GM23338 (cell line): ENCODE measurements at regions not wholly inside any gene's neighbourhood (a gene's known extent, or its start where the extent isn't known, plus 50 kb on each side); places are given as distances from the start of the nearest gene placed in this dataset.

Experiments used
- ATAC-seq: fragments of 200-7000 bp; cut with Tn5 transposase; 3 replicates; pipeline ENCODE4 v1.9.1; 2020
- DNase-seq: peaks from one replicate; pipeline ENCODE4 v3.0.0-alpha.2; 2015; ENCODE audit warnings: low spot score
- H2AFZ ChIP-seq: fragments of 200-600 bp; sonication (generic); 2 replicates; pipeline ENCODE4 v1.8.0; 2016; ENCODE audit warnings: antibody characterized with exemption, mild to moderate bottlenecking, moderate library complexity
- H3F3A ChIP-seq: fragments of 200-600 bp; sonication (generic); replicated peaks from 2 replicates; pipeline ENCODE4 v1.8.0; 2017; ENCODE audit warnings: antibody characterized with exemption, mixed run types, low read depth
- H3K27ac ChIP-seq: fragments of 200-600 bp; sonication (generic); 2 replicates; pipeline ENCODE4 v1.6.1; 2016; ENCODE audit warnings: low read depth
- H3K27me3 ChIP-seq: fragments of 200-600 bp; sonication (generic); 2 replicates; pipeline ENCODE4 v1.8.0; 2016; ENCODE audit warnings: mild to moderate bottlenecking, mixed run types, moderate library complexity; ENCODE audit not compliant: insufficient read depth
- H3K36me3 ChIP-seq: fragments of 200-600 bp; sonication (generic); 2 replicates; pipeline ENCODE4 v1.8.0; 2016; ENCODE audit warnings: mild to moderate bottlenecking; ENCODE audit not compliant: insufficient read depth
- H3K4me1 ChIP-seq: fragments of 200-600 bp; sonication (generic); 2 replicates; pipeline ENCODE4 v1.8.0; 2016; ENCODE audit warnings: mild to moderate bottlenecking, moderate library complexity; ENCODE audit not compliant: insufficient read depth
- H3K4me2 ChIP-seq: fragments of 200-600 bp; sonication (generic); 2 replicates; pipeline ENCODE4 v1.7.1; 2017; ENCODE audit warnings: mixed run types
- H3K4me3 ChIP-seq: fragments of 200-600 bp; sonication (generic); 2 replicates; pipeline ENCODE4 v1.6.1; 2016; ENCODE audit warnings: mixed run types
- H3K79me2 ChIP-seq: fragments of 200-600 bp; sonication (generic); replicated peaks from 2 replicates; pipeline ENCODE4 v1.8.0; 2017; ENCODE audit warnings: mild to moderate bottlenecking; ENCODE audit not compliant: insufficient read depth
- H3K9me2 ChIP-seq: fragments of 200-600 bp; sonication (generic); 2 replicates; pipeline ENCODE4 v1.8.0; 2017; ENCODE audit not compliant: insufficient read depth
- H4K20me1 ChIP-seq: fragments of 200-600 bp; sonication (generic); replicated peaks from 2 replicates; pipeline ENCODE4 v1.8.0; 2017; ENCODE audit warnings: mild to moderate bottlenecking; ENCODE audit not compliant: insufficient read depth
- H3K27ac Mint-ChIP-seq: 2 replicates; pipeline ENCODE4 v1.8.0; 2020; ENCODE audit warnings: inconsistent platforms, mild to moderate bottlenecking, moderate library complexity, mixed read lengths
- H3K27me3 Mint-ChIP-seq: 3 replicates; pipeline ENCODE4 v1.8.0; 2022; ENCODE audit warnings: low read depth, mild to moderate bottlenecking, moderate library complexity, mixed read lengths, inconsistent platforms; ENCODE audit not compliant: insufficient read depth, poor library complexity
- H3K36me3 Mint-ChIP-seq: 3 replicates; pipeline ENCODE4 v1.8.0; 2021; ENCODE audit warnings: low read depth, mild to moderate bottlenecking, inconsistent platforms, moderate library complexity, mixed read lengths
- H3K4me1 Mint-ChIP-seq: 3 replicates; pipeline ENCODE4 v1.8.0; 2020; ENCODE audit warnings: mild to moderate bottlenecking, inconsistent platforms, mixed read lengths
- H3K4me3 Mint-ChIP-seq: 3 replicates; pipeline ENCODE4 v1.8.0; 2021; ENCODE audit warnings: moderate library complexity, mild to moderate bottlenecking, inconsistent platforms, mixed read lengths
- H3K9me3 Mint-ChIP-seq: 3 replicates; pipeline ENCODE4 v1.8.0; 2020; ENCODE audit warnings: moderate library complexity, mild to moderate bottlenecking, inconsistent platforms, mixed read lengths
- EZH2 ChIP-seq: fragments of 200-600 bp; sonication (generic); IDR thresholded peaks from one replicate; pipeline ENCODE4 v1.8.0; 2017; ENCODE audit warnings: antibody characterized with exemption, mild to moderate bottlenecking, low read depth; ENCODE audit not compliant: unreplicated experiment
- EZH2phosphoT487 ChIP-seq: fragments of 200-600 bp; sonication (generic); IDR thresholded peaks from one replicate; pipeline ENCODE4 v1.8.1; 2018; ENCODE audit warnings: antibody characterized with exemption; ENCODE audit not compliant: unreplicated experiment
- JUNB ChIP-seq: IDR thresholded peaks from one replicate; pipeline ENCODE4 v1.6.1; 2016; ENCODE audit warnings: antibody characterized with exemption; ENCODE audit not compliant: unreplicated experiment
- NANOG ChIP-seq: IDR thresholded peaks from 2 replicates; pipeline ENCODE4 v1.6.1; 2016; ENCODE audit warnings: antibody characterized with exemption, borderline replicate concordance
- POLR2AphosphoS5 ChIP-seq: IDR thresholded peaks from 2 replicates; pipeline ENCODE4 v1.6.1; 2016; ENCODE audit warnings: antibody characterized with exemption, low read depth
- STAT1 ChIP-seq: IDR thresholded peaks from one replicate; pipeline ENCODE4 v1.6.1; 2016; ENCODE audit warnings: antibody characterized with exemption; ENCODE audit not compliant: unreplicated experiment
- ZNF114 ChIP-seq: fragments of 250-450 bp; sonication (Bioruptor Pico); IDR thresholded peaks from 2 replicates; pipeline ENCODE4 v1.5.0; 2020; ENCODE audit warnings: mild to moderate bottlenecking, moderate library complexity
- ZNF331 ChIP-seq: fragments of 250-450 bp; sonication (Bioruptor Pico); IDR thresholded peaks from 2 replicates; pipeline ENCODE4 v1.5.0; 2020; ENCODE audit warnings: low read depth, mild to moderate bottlenecking, moderate library complexity
- TF ChIP-seq, protein P1 (sequence below), 2 experiments: fragments of 200-600 bp in 1 of 2; sonication (generic) in 1 of 2; conservative IDR thresholded peaks; 2 replicates each; pipeline versions ENCODE4 v1.5.1 to v1.6.1; 2016 to 2017; ENCODE audit warnings: antibody characterized with exemption in 2 of 2, low read depth in 2 of 2, mild to moderate bottlenecking in 2 of 2, moderate library complexity in 1 of 2
- TF ChIP-seq, protein P2 (sequence below): IDR thresholded peaks from 2 replicates; pipeline ENCODE4 v1.6.1; 2016; ENCODE audit warnings: antibody characterized with exemption
- TF ChIP-seq, protein P3 (sequence below): fragments of 250-450 bp; sonication (Bioruptor Pico); IDR thresholded peaks from 2 replicates; pipeline ENCODE4 v1.5.0; 2020; ENCODE audit warnings: mild to moderate bottlenecking, moderate library complexity

DNA sequence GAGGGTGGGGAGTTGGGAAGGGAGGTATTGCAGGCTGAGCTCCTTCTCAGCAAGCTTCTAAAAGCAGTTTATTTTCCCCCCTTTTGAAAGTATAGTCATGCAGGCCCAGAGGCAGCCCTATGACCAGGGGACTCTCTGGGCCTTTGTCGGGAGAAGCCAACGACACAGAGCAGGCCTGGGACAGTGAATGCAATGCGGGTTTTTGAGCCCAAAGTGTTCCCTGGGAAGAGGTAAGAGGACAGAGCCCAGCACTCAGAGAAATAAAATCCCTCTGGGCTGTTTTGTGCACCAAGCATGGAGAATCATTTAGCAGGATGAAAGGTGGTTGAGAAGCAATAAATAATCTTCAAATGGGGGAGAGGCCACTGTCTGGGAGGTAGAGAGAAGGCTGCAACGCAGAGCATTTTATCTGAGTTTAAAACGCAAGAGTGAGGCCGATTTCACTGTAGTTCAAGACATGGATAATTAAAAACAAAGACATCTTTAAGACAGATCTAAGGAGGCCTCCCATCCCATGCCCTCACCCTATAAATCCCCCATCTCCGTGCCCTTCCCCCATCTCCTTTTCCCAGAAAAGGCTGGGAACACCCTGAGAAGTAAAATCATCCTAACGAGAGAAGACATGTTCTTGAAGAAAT, 237.5 kb downstream of the CDC5L start (continued):
- TF ChIP-seq, protein P1, sequence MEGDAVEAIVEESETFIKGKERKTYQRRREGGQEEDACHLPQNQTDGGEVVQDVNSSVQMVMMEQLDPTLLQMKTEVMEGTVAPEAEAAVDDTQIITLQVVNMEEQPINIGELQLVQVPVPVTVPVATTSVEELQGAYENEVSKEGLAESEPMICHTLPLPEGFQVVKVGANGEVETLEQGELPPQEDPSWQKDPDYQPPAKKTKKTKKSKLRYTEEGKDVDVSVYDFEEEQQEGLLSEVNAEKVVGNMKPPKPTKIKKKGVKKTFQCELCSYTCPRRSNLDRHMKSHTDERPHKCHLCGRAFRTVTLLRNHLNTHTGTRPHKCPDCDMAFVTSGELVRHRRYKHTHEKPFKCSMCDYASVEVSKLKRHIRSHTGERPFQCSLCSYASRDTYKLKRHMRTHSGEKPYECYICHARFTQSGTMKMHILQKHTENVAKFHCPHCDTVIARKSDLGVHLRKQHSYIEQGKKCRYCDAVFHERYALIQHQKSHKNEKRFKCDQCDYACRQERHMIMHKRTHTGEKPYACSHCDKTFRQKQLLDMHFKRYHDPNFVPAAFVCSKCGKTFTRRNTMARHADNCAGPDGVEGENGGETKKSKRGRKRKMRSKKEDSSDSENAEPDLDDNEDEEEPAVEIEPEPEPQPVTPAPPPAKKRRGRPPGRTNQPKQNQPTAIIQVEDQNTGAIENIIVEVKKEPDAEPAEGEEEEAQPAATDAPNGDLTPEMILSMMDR (conservative IDR thresholded peaks at IDR 0.05; ENCODE audit: low read depth in 2 of 2): no peak
- no peak for TF ChIP-seq EZH2phosphoT487

DNA sequence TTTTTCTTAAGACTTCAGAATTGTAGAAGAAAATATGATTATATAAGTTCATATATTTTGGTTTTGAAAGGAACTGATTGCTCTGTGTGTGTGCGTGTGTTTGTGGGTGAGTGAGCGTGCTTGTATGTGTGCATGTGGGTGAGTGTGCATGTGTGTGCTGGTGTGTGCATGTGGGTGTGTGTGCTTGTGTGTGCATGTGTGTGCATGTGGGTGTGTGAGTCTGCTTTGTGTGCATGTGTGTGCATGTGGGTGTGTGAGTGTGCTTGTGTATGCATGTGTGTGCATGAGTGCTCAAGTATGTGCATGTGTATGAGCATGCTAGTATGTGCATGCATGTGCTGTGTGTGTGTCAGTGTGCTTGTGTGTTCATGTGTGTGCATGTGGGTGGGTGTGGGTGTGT, 238.5 kb downstream of the CDC5L start:
- no peak overlapping the region for H3K27ac ChIP-seq
- no peaks in the 10 kb centered on the region for H4K20me1 ChIP-seq
- no peak overlapping the region for H3K4me3 Mint-ChIP-seq
- no peaks in the 10 kb centered on the region for H3K9me3 Mint-ChIP-seq
- ATAC-seq: no peak
- no peaks in the 10 kb centered on the region for H3K36me3 ChIP-seq
- no peak overlapping the region; the same call in 1 of the 2 replicates for H3K4me2 ChIP-seq
- DNase-seq: no peak
- peaks cover 8% of the 10 kb centered on the region; the same call in 1 of the 2 replicates for H3K9me2 ChIP-seq
- H3F3A ChIP-seq: 0 out of 2 replicates have a peak, but pooled peaks cover 2% of the 10 kb centered on the region
- H3K36me3 Mint-ChIP-seq: no peaks in the 10 kb centered on the region; the same call in 2 of the 3 replicates
- H2AFZ ChIP-seq: no peak overlapping the region
- no peak overlapping the region for H3K4me3 ChIP-seq
- H3K27me3 Mint-ChIP-seq: peaks cover 9% of the 10 kb centered on the region
- H3K27me3 ChIP-seq: no peaks in the 10 kb centered on the region
- H3K4me1 Mint-ChIP-seq: peaks cover 68% of the 10 kb centered on the region
- no peak overlapping the region for H3K27ac Mint-ChIP-seq
- TF ChIP-seq JUNB (no peak), POLR2AphosphoS5 (no peak), ZNF114 (CRISPR knock-in tag) (no peak), STAT1 (no peak)
- H3K79me2 ChIP-seq: no peaks in the 10 kb centered on the region
- H3K4me1 ChIP-seq: peaks cover 50% of the 10 kb centered on the region

DNA sequence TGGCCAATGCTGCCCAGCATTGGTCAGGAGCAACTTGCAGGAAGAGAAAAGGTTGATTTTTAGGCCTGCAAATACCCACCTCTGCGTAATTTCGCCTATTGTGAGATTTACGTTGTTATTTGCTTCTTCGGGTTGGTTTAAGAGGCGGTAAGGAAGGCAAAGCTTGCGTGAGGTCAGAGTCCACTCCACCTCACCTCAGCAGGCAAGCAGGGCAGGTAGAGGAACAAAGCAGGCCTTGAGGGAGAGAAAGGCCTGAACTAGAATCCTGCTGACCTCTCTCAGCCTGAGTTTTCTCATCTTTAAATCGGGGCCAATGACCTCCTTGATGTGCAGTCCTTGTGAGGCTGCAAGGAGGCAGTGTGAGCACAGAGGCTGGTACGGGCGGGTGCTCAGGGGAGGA, 239.1 kb downstream of the CDC5L start:
- peaks cover 63% of the 10 kb centered on the region for H3K4me1 Mint-ChIP-seq
- H3K36me3 Mint-ChIP-seq: no peaks in the 10 kb centered on the region; the same call in 2 of the 3 replicates
- Histone ChIP-seq H2AFZ (peak overlapping the region; percentile 90; the same call in 1 of the 2 replicates), H3K4me3 (no peak overlapping the region), H3K4me2 (no peak overlapping the region; the same call in 1 of the 2 replicates), H4K20me1 (no peaks in the 10 kb centered on the region), H3K36me3 (no peaks in the 10 kb centered on the region), H3K9me2 (0 out of 2 replicates have a peak, but pooled peaks cover 4% of the 10 kb centered on the region), H3K27ac (no peak overlapping the region), H3K27me3 (no peaks in the 10 kb centered on the region), H3K79me2 (no peaks in the 10 kb centered on the region), H3F3A (0 out of 2 replicates have a peak, but pooled peaks cover 2% of the 10 kb centered on the region), H3K4me1 (peaks cover 43% of the 10 kb centered on the region)
- H3K9me3 Mint-ChIP-seq: no peaks in the 10 kb centered on the region
- H3K27me3 Mint-ChIP-seq: peaks cover 9% of the 10 kb centered on the region
- no peak overlapping the region for H3K27ac Mint-ChIP-seq
- H3K4me3 Mint-ChIP-seq: no peak overlapping the region; the same call in 2 of the 3 replicates
- no peak for DNase-seq
- no peak for ATAC-seq
- no peak for TF ChIP-seq ZNF114 (CRISPR knock-in tag)
- TF ChIP-seq, protein P2, sequence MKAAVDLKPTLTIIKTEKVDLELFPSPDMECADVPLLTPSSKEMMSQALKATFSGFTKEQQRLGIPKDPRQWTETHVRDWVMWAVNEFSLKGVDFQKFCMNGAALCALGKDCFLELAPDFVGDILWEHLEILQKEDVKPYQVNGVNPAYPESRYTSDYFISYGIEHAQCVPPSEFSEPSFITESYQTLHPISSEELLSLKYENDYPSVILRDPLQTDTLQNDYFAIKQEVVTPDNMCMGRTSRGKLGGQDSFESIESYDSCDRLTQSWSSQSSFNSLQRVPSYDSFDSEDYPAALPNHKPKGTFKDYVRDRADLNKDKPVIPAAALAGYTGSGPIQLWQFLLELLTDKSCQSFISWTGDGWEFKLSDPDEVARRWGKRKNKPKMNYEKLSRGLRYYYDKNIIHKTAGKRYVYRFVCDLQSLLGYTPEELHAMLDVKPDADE: no peak
- no peak for TF ChIP-seq EZH2
- no peak for TF ChIP-seq JUNB
- TF ChIP-seq, protein P3, sequence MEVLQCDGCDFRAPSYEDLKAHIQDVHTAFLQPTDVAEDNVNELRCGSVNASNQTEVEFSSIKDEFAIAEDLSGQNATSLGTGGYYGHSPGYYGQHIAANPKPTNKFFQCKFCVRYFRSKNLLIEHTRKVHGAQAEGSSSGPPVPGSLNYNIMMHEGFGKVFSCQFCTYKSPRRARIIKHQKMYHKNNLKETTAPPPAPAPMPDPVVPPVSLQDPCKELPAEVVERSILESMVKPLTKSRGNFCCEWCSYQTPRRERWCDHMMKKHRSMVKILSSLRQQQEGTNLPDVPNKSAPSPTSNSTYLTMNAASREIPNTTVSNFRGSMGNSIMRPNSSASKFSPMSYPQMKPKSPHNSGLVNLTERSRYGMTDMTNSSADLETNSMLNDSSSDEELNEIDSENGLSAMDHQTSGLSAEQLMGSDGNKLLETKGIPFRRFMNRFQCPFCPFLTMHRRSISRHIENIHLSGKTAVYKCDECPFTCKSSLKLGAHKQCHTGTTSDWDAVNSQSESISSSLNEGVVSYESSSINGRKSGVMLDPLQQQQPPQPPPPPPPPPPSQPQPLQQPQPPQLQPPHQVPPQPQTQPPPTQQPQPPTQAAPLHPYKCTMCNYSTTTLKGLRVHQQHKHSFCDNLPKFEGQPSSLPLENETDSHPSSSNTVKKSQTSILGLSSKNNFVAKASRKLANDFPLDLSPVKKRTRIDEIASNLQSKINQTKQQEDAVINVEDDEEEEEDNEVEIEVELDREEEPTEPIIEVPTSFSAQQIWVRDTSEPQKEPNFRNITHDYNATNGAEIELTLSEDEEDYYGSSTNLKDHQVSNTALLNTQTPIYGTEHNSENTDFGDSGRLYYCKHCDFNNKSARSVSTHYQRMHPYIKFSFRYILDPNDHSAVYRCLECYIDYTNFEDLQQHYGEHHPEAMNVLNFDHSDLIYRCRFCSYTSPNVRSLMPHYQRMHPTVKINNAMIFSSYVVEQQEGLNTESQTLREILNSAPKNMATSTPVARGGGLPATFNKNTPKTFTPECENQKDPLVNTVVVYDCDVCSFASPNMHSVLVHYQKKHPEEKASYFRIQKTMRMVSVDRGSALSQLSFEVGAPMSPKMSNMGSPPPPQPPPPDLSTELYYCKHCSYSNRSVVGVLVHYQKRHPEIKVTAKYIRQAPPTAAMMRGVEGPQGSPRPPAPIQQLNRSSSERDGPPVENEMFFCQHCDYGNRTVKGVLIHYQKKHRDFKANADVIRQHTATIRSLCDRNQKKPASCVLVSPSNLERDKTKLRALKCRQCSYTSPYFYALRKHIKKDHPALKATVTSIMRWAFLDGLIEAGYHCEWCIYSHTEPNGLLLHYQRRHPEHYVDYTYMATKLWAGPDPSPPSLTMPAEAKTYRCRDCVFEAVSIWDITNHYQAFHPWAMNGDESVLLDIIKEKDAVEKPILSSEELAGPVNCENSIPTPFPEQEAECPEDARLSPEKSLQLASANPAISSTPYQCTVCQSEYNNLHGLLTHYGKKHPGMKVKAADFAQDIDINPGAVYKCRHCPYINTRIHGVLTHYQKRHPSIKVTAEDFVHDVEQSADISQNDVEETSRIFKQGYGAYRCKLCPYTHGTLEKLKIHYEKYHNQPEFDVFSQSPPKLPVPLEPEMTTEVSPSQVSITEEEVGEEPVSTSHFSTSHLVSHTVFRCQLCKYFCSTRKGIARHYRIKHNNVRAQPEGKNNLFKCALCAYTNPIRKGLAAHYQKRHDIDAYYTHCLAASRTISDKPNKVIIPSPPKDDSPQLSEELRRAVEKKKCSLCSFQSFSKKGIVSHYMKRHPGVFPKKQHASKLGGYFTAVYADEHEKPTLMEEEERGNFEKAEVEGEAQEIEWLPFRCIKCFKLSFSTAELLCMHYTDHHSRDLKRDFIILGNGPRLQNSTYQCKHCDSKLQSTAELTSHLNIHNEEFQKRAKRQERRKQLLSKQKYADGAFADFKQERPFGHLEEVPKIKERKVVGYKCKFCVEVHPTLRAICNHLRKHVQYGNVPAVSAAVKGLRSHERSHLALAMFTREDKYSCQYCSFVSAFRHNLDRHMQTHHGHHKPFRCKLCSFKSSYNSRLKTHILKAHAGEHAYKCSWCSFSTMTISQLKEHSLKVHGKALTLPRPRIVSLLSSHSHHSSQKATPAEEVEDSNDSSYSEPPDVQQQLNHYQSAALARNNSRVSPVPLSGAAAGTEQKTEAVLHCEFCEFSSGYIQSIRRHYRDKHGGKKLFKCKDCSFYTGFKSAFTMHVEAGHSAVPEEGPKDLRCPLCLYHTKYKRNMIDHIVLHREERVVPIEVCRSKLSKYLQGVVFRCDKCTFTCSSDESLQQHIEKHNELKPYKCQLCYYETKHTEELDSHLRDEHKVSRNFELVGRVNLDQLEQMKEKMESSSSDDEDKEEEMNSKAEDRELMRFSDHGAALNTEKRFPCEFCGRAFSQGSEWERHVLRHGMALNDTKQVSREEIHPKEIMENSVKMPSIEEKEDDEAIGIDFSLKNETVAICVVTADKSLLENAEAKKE: no peak
- TF ChIP-seq STAT1: no peak
- TF ChIP-seq NANOG: no peak
- no peak for TF ChIP-seq ZNF331 (CRISPR knock-in tag)
- no peak for TF ChIP-seq POLR2AphosphoS5
